HepG2 (cell line): ENCODE measurements at regions not wholly inside any gene's neighbourhood (a gene's known extent, or its start where the extent isn't known, plus 50 kb on each side); places are given as distances from the start of the nearest gene placed in this dataset.

Experiments used
- ARNTL ChIP-seq: sonication (generic); formaldehyde crosslinking; IDR thresholded peaks from 2 replicates; pipeline ENCODE4 v1.4.0; 2020; ENCODE audit warnings: mild to moderate bottlenecking, missing genetic modification reagents
- ATF7 ChIP-seq, 2 experiments: fragments of 450-650 bp in 1 of 2; sonication (generic) in 1 of 2; formaldehyde crosslinking in 1 of 2; IDR thresholded peaks; 2 replicates each; pipeline versions ENCODE4 v1.4.0 to v1.6.1; 2016 to 2020; ENCODE audit warnings: antibody characterized with exemption in 1 of 2, mild to moderate bottlenecking in 1 of 2, missing genetic modification reagents in 1 of 2
- CENPX ChIP-seq: sonication (generic); formaldehyde crosslinking; IDR thresholded peaks from 2 replicates; pipeline ENCODE4 v1.9.0; 2021; ENCODE audit warnings: mild to moderate bottlenecking, missing genetic modification reagents, moderate library complexity
- DMAP1 ChIP-seq: IDR thresholded peaks from 2 replicates; pipeline ENCODE4 v1.6.1; 2016
- FLYWCH1 ChIP-seq: sonication (generic); formaldehyde crosslinking; IDR thresholded peaks from 2 replicates; pipeline ENCODE4 v1.8.1; 2023; ENCODE audit warnings: mild to moderate bottlenecking, missing genetic modification reagents
- HNF4G ChIP-seq, 2 experiments: sonication (generic) in 1 of 2; formaldehyde crosslinking in 1 of 2; IDR thresholded peaks; 2 replicates each; pipeline versions ENCODE4 v1.4.0 to v1.6.1; 2011 to 2020; ENCODE audit warnings: borderline replicate concordance in 2 of 2, low read depth in 2 of 2, mild to moderate bottlenecking in 2 of 2, low read length in 1 of 2, missing genetic modification reagents in 1 of 2, moderate library complexity in 1 of 2
- MBNL3 ChIP-seq: fragments of 250-450 bp; sonication (Bioruptor Pico); conservative IDR thresholded peaks from 2 replicates; pipeline ENCODE4 v1.8.0; 2022; ENCODE audit warnings: mild to moderate bottlenecking, inconsistent platforms
- MTA1 ChIP-seq: sonication (generic); formaldehyde crosslinking; IDR thresholded peaks from 2 replicates; pipeline ENCODE4 v1.4.0; 2020; ENCODE audit warnings: missing genetic modification reagents, mild to moderate bottlenecking, borderline replicate concordance
- NFKB2 ChIP-seq: sonication (generic); formaldehyde crosslinking; IDR thresholded peaks from 2 replicates; pipeline ENCODE4 v1.4.0; 2020; ENCODE audit warnings: missing genetic modification reagents, borderline replicate concordance
- NONO ChIP-seq, 2 experiments: fragments of 450-650 bp in 1 of 2; sonication (generic) in 1 of 2; formaldehyde crosslinking in 1 of 2; IDR thresholded peaks in 1 of 2; conservative IDR thresholded peaks in 1 of 2; 2 replicates each; pipeline versions ENCODE4 v1.6.1 to v1.8.0; 2017 to 2022; ENCODE audit warnings: mild to moderate bottlenecking in 1 of 2, missing genetic modification reagents in 1 of 2, moderate library complexity in 1 of 2
- SOX13 ChIP-seq, 3 experiments: fragments of 450-650 bp in 1 of 3; sonication (generic) in 1 of 3; formaldehyde crosslinking in 1 of 3; IDR thresholded peaks in 2 of 3; conservative IDR thresholded peaks in 1 of 3; 2 replicates each; pipeline versions ENCODE4 v1.5.0 to v1.6.1; 2016 to 2020; ENCODE audit warnings: antibody characterized with exemption in 1 of 3, mild to moderate bottlenecking in 1 of 3, missing compliant biosample characterization in 1 of 3, missing genetic modification reagents in 1 of 3, moderate library complexity in 1 of 3
- ZNF441 ChIP-seq: sonication (generic); formaldehyde crosslinking; IDR thresholded peaks from 2 replicates; pipeline ENCODE4 v1.7.0; 2021; ENCODE audit warnings: missing genetic modification reagents, borderline replicate concordance
- ZNF652 ChIP-seq: IDR thresholded peaks from 2 replicates; pipeline ENCODE4 v1.6.1; 2016; ENCODE audit warnings: low read depth, borderline replicate concordance
- ZNF782 ChIP-seq: sonication (generic); formaldehyde crosslinking; IDR thresholded peaks from 2 replicates; pipeline ENCODE4 v1.4.0; 2020; ENCODE audit warnings: missing genetic modification reagents, mild to moderate bottlenecking, borderline replicate concordance
- TF ChIP-seq, protein P1 (sequence below): IDR thresholded peaks from 2 replicates; pipeline ENCODE4 v1.6.1; 2016; ENCODE audit warnings: missing compliant biosample characterization, missing genetic modification reagents, borderline replicate concordance
- TF ChIP-seq, protein P2 (sequence below): sonication (generic); formaldehyde crosslinking; IDR thresholded peaks from 2 replicates; pipeline ENCODE4 v1.5.1; 2020; ENCODE audit warnings: mild to moderate bottlenecking, missing genetic modification reagents, borderline replicate concordance
- TF ChIP-seq, protein P3 (sequence below): sonication (generic); formaldehyde crosslinking; IDR thresholded peaks from 2 replicates; pipeline ENCODE4 v1.4.0; 2020; ENCODE audit warnings: mild to moderate bottlenecking, missing genetic modification reagents
- TF ChIP-seq, protein P4 (sequence below): IDR thresholded peaks from 2 replicates; pipeline ENCODE4 v1.6.1; 2016; ENCODE audit warnings: low read depth

DNA sequence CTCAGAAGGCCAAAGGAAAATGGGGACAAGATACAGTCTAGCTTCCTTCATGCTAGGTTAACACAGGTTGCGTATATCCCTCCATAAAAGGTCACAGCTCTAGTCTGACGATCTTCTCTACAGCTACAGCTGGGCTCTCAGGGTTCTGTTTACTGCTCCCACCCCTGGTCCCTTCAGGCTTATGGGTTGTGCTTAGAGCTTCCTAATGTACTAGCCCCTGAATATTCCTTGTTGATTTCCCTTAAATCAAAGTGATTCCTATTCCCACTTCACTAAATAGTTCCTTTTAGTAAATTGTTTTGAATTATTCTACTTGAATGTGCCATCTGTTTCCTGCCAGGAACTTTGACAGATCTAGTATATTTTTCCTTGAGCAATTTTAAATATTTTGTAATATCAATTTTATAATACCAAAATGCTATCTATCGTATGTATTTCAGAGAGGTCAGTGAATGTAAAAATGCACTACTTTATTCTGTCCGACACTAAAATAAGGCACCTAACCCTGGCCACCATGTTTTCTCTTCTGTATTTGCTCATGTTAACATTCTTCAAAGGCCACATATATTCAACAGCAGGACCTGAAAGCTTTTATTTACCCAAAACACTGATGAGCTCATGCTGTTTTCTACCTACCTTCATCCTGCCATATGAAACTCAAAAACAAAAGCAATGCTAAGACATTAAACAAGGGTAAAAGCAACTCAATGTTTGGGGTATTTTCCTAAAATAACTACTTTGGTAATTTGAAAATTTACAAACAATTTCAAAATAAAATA, 92.8 kb upstream of the TGFBR2 start (continued):
- TF ChIP-seq SOX13 (IDR thresholded peaks at IDR 0.05) (no peak), SOX13 (CRISPR knock-in tag; conservative IDR thresholded peaks at IDR 0.05 in 1 of 2, IDR thresholded peaks at IDR 0.05 in 1 of 2) (peak in 1 of 2 experiments; percentile 25; a peak in 1 of 4 replicates), ZNF652 (CRISPR knock-in tag) (no peak), NONO (IDR thresholded peaks at IDR 0.05) (no peak), NONO (CRISPR knock-in tag; conservative IDR thresholded peaks at IDR 0.05) (no peak), ZNF782 (CRISPR knock-in tag) (no peak), NFKB2 (CRISPR knock-in tag) (no peak), ARNTL (CRISPR knock-in tag) (no peak), ZNF441 (no peak), FLYWCH1 (CRISPR knock-in tag) (no peak), ATF7 (IDR thresholded peaks at IDR 0.05) (no peak), ATF7 (CRISPR knock-in tag; IDR thresholded peaks at IDR 0.05) (no peak), MBNL3 (CRISPR knock-in tag) (no peak), MTA1 (no peak), CENPX (CRISPR knock-in tag) (no peak), DMAP1 (CRISPR knock-in tag) (no peak), HNF4G (IDR thresholded peaks at IDR 0.05; ENCODE audit: borderline replicate concordance, low read depth, low read length) (no peak), HNF4G (CRISPR knock-in tag; IDR thresholded peaks at IDR 0.05; ENCODE audit: borderline replicate concordance, low read depth) (no peak)
- TF ChIP-seq, protein P1, sequence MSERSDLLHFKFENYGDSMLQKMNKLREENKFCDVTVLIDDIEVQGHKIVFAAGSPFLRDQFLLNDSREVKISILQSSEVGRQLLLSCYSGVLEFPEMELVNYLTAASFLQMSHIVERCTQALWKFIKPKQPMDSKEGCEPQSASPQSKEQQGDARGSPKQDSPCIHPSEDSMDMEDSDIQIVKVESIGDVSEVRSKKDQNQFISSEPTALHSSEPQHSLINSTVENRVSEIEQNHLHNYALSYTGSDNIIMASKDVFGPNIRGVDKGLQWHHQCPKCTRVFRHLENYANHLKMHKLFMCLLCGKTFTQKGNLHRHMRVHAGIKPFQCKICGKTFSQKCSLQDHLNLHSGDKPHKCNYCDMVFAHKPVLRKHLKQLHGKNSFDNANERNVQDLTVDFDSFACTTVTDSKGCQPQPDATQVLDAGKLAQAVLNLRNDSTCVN (CRISPR knock-in tag) = no peak
- TF ChIP-seq, protein P2, sequence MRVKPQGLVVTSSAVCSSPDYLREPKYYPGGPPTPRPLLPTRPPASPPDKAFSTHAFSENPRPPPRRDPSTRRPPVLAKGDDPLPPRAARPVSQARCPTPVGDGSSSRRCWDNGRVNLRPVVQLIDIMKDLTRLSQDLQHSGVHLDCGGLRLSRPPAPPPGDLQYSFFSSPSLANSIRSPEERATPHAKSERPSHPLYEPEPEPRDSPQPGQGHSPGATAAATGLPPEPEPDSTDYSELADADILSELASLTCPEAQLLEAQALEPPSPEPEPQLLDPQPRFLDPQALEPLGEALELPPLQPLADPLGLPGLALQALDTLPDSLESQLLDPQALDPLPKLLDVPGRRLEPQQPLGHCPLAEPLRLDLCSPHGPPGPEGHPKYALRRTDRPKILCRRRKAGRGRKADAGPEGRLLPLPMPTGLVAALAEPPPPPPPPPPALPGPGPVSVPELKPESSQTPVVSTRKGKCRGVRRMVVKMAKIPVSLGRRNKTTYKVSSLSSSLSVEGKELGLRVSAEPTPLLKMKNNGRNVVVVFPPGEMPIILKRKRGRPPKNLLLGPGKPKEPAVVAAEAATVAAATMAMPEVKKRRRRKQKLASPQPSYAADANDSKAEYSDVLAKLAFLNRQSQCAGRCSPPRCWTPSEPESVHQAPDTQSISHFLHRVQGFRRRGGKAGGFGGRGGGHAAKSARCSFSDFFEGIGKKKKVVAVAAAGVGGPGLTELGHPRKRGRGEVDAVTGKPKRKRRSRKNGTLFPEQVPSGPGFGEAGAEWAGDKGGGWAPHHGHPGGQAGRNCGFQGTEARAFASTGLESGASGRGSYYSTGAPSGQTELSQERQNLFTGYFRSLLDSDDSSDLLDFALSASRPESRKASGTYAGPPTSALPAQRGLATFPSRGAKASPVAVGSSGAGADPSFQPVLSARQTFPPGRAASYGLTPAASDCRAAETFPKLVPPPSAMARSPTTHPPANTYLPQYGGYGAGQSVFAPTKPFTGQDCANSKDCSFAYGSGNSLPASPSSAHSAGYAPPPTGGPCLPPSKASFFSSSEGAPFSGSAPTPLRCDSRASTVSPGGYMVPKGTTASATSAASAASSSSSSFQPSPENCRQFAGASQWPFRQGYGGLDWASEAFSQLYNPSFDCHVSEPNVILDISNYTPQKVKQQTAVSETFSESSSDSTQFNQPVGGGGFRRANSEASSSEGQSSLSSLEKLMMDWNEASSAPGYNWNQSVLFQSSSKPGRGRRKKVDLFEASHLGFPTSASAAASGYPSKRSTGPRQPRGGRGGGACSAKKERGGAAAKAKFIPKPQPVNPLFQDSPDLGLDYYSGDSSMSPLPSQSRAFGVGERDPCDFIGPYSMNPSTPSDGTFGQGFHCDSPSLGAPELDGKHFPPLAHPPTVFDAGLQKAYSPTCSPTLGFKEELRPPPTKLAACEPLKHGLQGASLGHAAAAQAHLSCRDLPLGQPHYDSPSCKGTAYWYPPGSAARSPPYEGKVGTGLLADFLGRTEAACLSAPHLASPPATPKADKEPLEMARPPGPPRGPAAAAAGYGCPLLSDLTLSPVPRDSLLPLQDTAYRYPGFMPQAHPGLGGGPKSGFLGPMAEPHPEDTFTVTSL (CRISPR knock-in tag) = peak; percentile 42; the same call in 1 of the 2 replicates
- TF ChIP-seq, protein P3, sequence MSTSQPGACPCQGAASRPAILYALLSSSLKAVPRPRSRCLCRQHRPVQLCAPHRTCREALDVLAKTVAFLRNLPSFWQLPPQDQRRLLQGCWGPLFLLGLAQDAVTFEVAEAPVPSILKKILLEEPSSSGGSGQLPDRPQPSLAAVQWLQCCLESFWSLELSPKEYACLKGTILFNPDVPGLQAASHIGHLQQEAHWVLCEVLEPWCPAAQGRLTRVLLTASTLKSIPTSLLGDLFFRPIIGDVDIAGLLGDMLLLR (CRISPR knock-in tag) = no peak
- TF ChIP-seq, protein P4, sequence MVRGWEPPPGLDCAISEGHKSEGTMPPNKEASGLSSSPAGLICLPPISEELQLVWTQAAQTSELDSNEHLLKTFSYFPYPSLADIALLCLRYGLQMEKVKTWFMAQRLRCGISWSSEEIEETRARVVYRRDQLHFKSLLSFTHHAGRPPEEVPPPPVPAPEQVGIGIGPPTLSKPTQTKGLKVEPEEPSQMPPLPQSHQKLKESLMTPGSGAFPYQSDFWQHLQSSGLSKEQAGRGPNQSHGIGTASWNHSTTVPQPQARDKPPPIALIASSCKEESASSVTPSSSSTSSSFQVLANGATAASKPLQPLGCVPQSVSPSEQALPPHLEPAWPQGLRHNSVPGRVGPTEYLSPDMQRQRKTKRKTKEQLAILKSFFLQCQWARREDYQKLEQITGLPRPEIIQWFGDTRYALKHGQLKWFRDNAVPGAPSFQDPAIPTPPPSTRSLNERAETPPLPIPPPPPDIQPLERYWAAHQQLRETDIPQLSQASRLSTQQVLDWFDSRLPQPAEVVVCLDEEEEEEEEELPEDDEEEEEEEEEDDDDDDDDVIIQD (CRISPR knock-in tag) = peak; percentile 78; the same call in 1 of the 2 replicates
